A549 (cell line): ENCODE measurements at regions not wholly inside any gene's neighbourhood (a gene's known extent, or its start where the extent isn't known, plus 50 kb on each side); places are given as distances from the start of the nearest gene placed in this dataset.

Experiments
- ATAC-seq, 2 experiments: fragments of 200-7000 bp in 1 of 2; fragments of >200 bp in 1 of 2; cut with Nextera tagmentation in 1 of 2; cut with Tn5 transposase in 1 of 2; 3 replicates each; pipeline versions ENCODE4 v1.8.0 to v1.9.1; 2018 to 2020; ENCODE audit warnings: mild to moderate bottlenecking in 1 of 2, moderate library complexity in 1 of 2
- CTCF ChIA-PET: fragments of 300-600 bp; sonication (Branson Sonifier 250); formaldehyde crosslinking; extraction: SDS; loops from one replicate; lab custom pipeline; 2021; ENCODE audit warnings: antibody characterized with exemption, inconsistent platforms; lab: Yijun Ruan, JAX
- POLR2A ChIA-PET: fragments of 350-600 bp; formaldehyde crosslinking; extraction: SDS; loops from one replicate; lab custom pipeline; 2021; ENCODE audit warnings: antibody characterized with exemption, inconsistent platforms; lab: Yijun Ruan, JAX
- DNase-seq, 2 experiments: peaks; one replicate each; pipeline versions ENCODE4 v3.0.0 to v3.0.0-alpha.2; 2011 to 2016; ENCODE audit warnings: low read depth in 1 of 2, low spot score in 1 of 2
- FAIRE-seq: peaks from 2 replicates; lab custom pipeline; 2011; peaks lifted over from hg19 to GRCh38; lab: Jason Lieb, UNC
- H3K27ac ChIP-seq, 2 experiments: fragments of >200 bp; sonication (Bioruptor Twin); formaldehyde crosslinking; 3 replicates each; pipeline ENCODE4 v1.5.1; 2016 to 2017
- H3K4me1 ChIP-seq: fragments of >200 bp; sonication (Bioruptor Twin); formaldehyde crosslinking; 3 replicates; pipeline ENCODE4 v1.6.1; 2016
- H3K4me2 ChIP-seq: fragments of >200 bp; sonication (Bioruptor Twin); formaldehyde crosslinking; 3 replicates; pipeline ENCODE4 v1.6.1; 2016
- H3K4me3 ChIP-seq: fragments of >200 bp; sonication (Bioruptor Twin); formaldehyde crosslinking; 3 replicates; pipeline ENCODE4 v1.5.1; 2016
- H3K9me3 ChIP-seq: fragments of >200 bp; sonication (Bioruptor Twin); formaldehyde crosslinking; 3 replicates; pipeline ENCODE4 v1.6.1; 2016
- ATOH8 ChIP-seq: fragments of 250-450 bp; sonication (Bioruptor Pico); IDR thresholded peaks from 2 replicates; pipeline ENCODE4 v1.5.0; 2020; ENCODE audit warnings: low read depth, mild to moderate bottlenecking, moderate library complexity
- BCL3 ChIP-seq: fragments of >200 bp; sonication (Bioruptor Twin); formaldehyde crosslinking; IDR thresholded peaks from 3 replicates; pipeline ENCODE4 v1.6.1; 2016
- CBX8 ChIP-seq: fragments of 200-600 bp; sonication (generic); IDR thresholded peaks from 2 replicates; pipeline ENCODE4 v1.6.1; 2016
- EHF ChIP-seq: fragments of 250-450 bp; sonication (Bioruptor Pico); IDR thresholded peaks from 2 replicates; pipeline ENCODE4 v1.5.0; 2020; ENCODE audit warnings: mild to moderate bottlenecking
- EHMT2 ChIP-seq: fragments of 200-600 bp; sonication (generic); IDR thresholded peaks from 2 replicates; pipeline ENCODE4 v1.6.1; 2016; ENCODE audit warnings: antibody characterized with exemption, low read depth, mild to moderate bottlenecking, moderate library complexity
- HDAC2 ChIP-seq: fragments of 200-600 bp; sonication (generic); IDR thresholded peaks from 2 replicates; pipeline ENCODE4 v1.6.1; 2016
- HES2 ChIP-seq: fragments of >200 bp; sonication (Bioruptor Twin); formaldehyde crosslinking; IDR thresholded peaks from 2 replicates; pipeline ENCODE4 v1.6.1; 2016
- HMGXB4 ChIP-seq: fragments of 250-450 bp; sonication (Bioruptor Pico); IDR thresholded peaks from 2 replicates; pipeline ENCODE4 v1.5.0; 2021; ENCODE audit warnings: mild to moderate bottlenecking, moderate library complexity, borderline replicate concordance
- HOXB13 ChIP-seq: fragments of 250-450 bp; sonication (Bioruptor Pico); IDR thresholded peaks from 2 replicates; pipeline ENCODE4 v1.5.0; 2020; ENCODE audit warnings: low read depth, mild to moderate bottlenecking, moderate library complexity
- HOXB5 ChIP-seq: fragments of 250-450 bp; sonication (Bioruptor Pico); IDR thresholded peaks from 2 replicates; pipeline ENCODE4 v1.5.0; 2020; ENCODE audit warnings: mild to moderate bottlenecking, moderate library complexity
- MAX ChIP-seq: IDR thresholded peaks from 2 replicates; pipeline ENCODE4 v1.6.1; 2012
- MAZ ChIP-seq: fragments of 150-350 bp; IDR thresholded peaks from 2 replicates; pipeline ENCODE4 v1.6.1; 2014; ENCODE audit warnings: antibody characterized with exemption, low read depth, low read length, borderline replicate concordance
- NR3C1 ChIP-seq: fragments of >200 bp; sonication (Bioruptor Twin); formaldehyde crosslinking; IDR thresholded peaks from 3 replicates; pipeline ENCODE4 v1.6.1; 2017
- PHF8 ChIP-seq: fragments of 200-600 bp; sonication (generic); IDR thresholded peaks from 2 replicates; pipeline ENCODE4 v1.6.1; 2016; ENCODE audit warnings: low read depth, mild to moderate bottlenecking, antibody characterized with exemption, moderate library complexity, borderline replicate concordance
- RARB ChIP-seq: fragments of 250-450 bp; sonication (Bioruptor Pico); IDR thresholded peaks from 2 replicates; pipeline ENCODE4 v1.8.0; 2021; ENCODE audit warnings: mild to moderate bottlenecking, moderate library complexity
- RFX5 ChIP-seq: fragments of 450-650 bp; IDR thresholded peaks from 2 replicates; pipeline ENCODE4 v1.7.1; 2014; ENCODE audit warnings: antibody characterized with exemption, mild to moderate bottlenecking, moderate library complexity
- RNF2 ChIP-seq: fragments of 200-600 bp; sonication (generic); IDR thresholded peaks from 2 replicates; pipeline ENCODE4 v1.6.1; 2016; ENCODE audit warnings: low read depth, mild to moderate bottlenecking, antibody characterized with exemption, moderate library complexity, borderline replicate concordance
- SMC3 ChIP-seq: fragments of >200 bp; sonication (Bioruptor Twin); formaldehyde crosslinking; IDR thresholded peaks from 3 replicates; pipeline ENCODE4 v1.6.1; 2018; ENCODE audit warnings: inconsistent platforms
- TFCP2L1 ChIP-seq: fragments of 250-450 bp; sonication (Bioruptor Pico); IDR thresholded peaks from 2 replicates; pipeline ENCODE4 v1.5.0; 2021; ENCODE audit warnings: mild to moderate bottlenecking
- USF2 ChIP-seq: fragments of 450-650 bp; IDR thresholded peaks from 2 replicates; pipeline ENCODE4 v1.6.1; 2014; ENCODE audit warnings: antibody characterized with exemption
- ZC3H11A ChIP-seq: fragments of 450-650 bp; IDR thresholded peaks from 2 replicates; pipeline ENCODE4 v1.6.1; 2014; ENCODE audit warnings: antibody characterized with exemption, mild to moderate bottlenecking
- ZFP36 ChIP-seq: fragments of 450-650 bp; IDR thresholded peaks from 2 replicates; pipeline ENCODE4 v1.6.1; 2014; ENCODE audit warnings: borderline replicate concordance; ENCODE audit not compliant: partially characterized antibody
- ZNF302 ChIP-seq: fragments of 250-450 bp; sonication (Bioruptor Pico); IDR thresholded peaks from 2 replicates; pipeline ENCODE4 v1.9.0; 2021; ENCODE audit warnings: inconsistent platforms, mild to moderate bottlenecking, moderate library complexity
- WGBS: methylation state at CpG from one replicate; pipeline ENCODE4 v1.1.6; 2017; ENCODE audit errors: missing lambda C conversion rate; 5-methylcytosine and 5-hydroxymethylcytosine counted together

GRCh38 chr13:58190577-58190976 lies 559.0 kb downstream of the PCDH17 start:
- Histone ChIP-seq H3K4me2 (no peak overlapping the region), H3K9me3 (no peaks in the 10 kb centered on the region), H3K27ac (no peak overlapping the region), H3K4me3 (no peak overlapping the region), H3K4me1 (no peaks in the 10 kb centered on the region)
- ChIA-PET CTCF (no interaction called here), POLR2A (no interaction called here)
- ATAC-seq (no peak), FAIRE-seq (no peak), DNase-seq (no peak)
- WGBS, result 1% methylated on average over 4 of the region's 4 CpGs
- TF ChIP-seq BCL3, result no peak
- TF ChIP-seq USF2, result no peak
- no peak for TF ChIP-seq HDAC2
- no peak for TF ChIP-seq RFX5
- TF ChIP-seq HES2, result no peak
- no peak for TF ChIP-seq NR3C1
- no peak for TF ChIP-seq MAX
- no peak for TF ChIP-seq EHF (CRISPR knock-in tag)
- no peak for TF ChIP-seq MAZ
- no peak for TF ChIP-seq ZC3H11A
- TF ChIP-seq ZFP36, result no peak
- no peak for TF ChIP-seq RARB (CRISPR knock-in tag)
- no peak for TF ChIP-seq RNF2
- no peak for TF ChIP-seq SMC3
- TF ChIP-seq TFCP2L1 (CRISPR knock-in tag), result no peak
- TF ChIP-seq HOXB13 (CRISPR knock-in tag), result no peak
- no peak for TF ChIP-seq PHF8
- no peak for TF ChIP-seq ZNF302 (CRISPR knock-in tag)

GRCh38 chr13:58191754-58192153 lies 560.2 kb downstream of the PCDH17 start:
- Histone ChIP-seq H3K4me3 (no peak overlapping the region), H3K4me2 (no peak overlapping the region), H3K9me3 (no peaks in the 10 kb centered on the region), H3K27ac (no peak overlapping the region)
- POLR2A ChIA-PET, result no interaction called here
- DNase-seq (no peak), ATAC-seq (no peak), FAIRE-seq (no peak)
- no peak for TF ChIP-seq ZC3H11A
- no peak for TF ChIP-seq HMGXB4 (CRISPR knock-in tag)
- TF ChIP-seq ZNF302 (CRISPR knock-in tag), result no peak
- no peak for TF ChIP-seq HOXB5 (CRISPR knock-in tag)
- no peak for TF ChIP-seq BCL3
- no peak for TF ChIP-seq ATOH8 (CRISPR knock-in tag)
- TF ChIP-seq CBX8, result no peak
- TF ChIP-seq ZFP36, result no peak
- TF ChIP-seq EHMT2, result no peak
- TF ChIP-seq, all 56 proteins: peak for 0
- no peaks in the 10 kb centered on the region for H3K4me1 ChIP-seq
- WGBS, result 11% methylated on average over 1 of the region's 1 CpG
- CTCF ChIA-PET, result no interaction called here
